ENCODE measurements at regions not wholly inside any gene's neighbourhood (a gene's known extent, or its start where the extent isn't known, plus 50 kb on each side); places are given as distances from the start of the nearest gene placed in this dataset.

GRCh38 chr5:103356350-103357091, 98.0 kb downstream of the MACIR start:
- Histone ChIP-seq H2AFZ (ENCODE audit: low read depth, low read length) (no peak overlapping the region), H3K79me2 (ENCODE audit: control insufficient read depth, insufficient read depth, low read length) (no peaks in the 10 kb centered on the region), H3K36me3 (ENCODE audit: control insufficient read depth in 2 of 2, extremely low read depth in 1 of 2, insufficient read depth in 2 of 2, low read length in 2 of 2) (no peaks in the 10 kb centered on the region), H3K27ac (ENCODE audit: insufficient read depth, low read depth, low read length) (no peak overlapping the region), H3K9me3 (replicated peaks; ENCODE audit: control insufficient read depth, insufficient read depth, low read length) (no peaks in the 10 kb centered on the region), H3K4me2 (ENCODE audit: insufficient read depth, low read length) (no peak overlapping the region), H3K9ac (replicated peaks; ENCODE audit: extremely low read depth, insufficient read depth, low read length) (no peak overlapping the region), H3K9me1 (replicated peaks; ENCODE audit: control insufficient read depth, extremely low read depth, insufficient read depth, low read length) (no peaks in the 10 kb centered on the region), H3K4me1 (ENCODE audit: control insufficient read depth, extremely low read depth, insufficient read depth, low read length) (peaks cover 17% of the 10 kb centered on the region), H4K20me1 (replicated peaks; ENCODE audit: control insufficient read depth, extremely low read depth, insufficient read depth, low read length) (no peaks in the 10 kb centered on the region), H3K4me3 (replicated peaks in 1 of 3; ENCODE audit: insufficient read depth in 1 of 3, low read depth in 1 of 3, low read length in 3 of 3) (no peak overlapping the region), H3K27me3 (ENCODE audit: control insufficient read depth in 2 of 2, insufficient read depth in 2 of 2, low read length in 2 of 2) (no peaks in the 10 kb centered on the region)
- dilution Hi-C loops (cut with MboI; ENCODE audit: extremely low pct_ligation_motif_present, low sequenced_read_pairs): no loop called here
- ChIA-PET POLR2A (no interaction called here), CTCF (interaction anchor here (0.7 to 3.1 kb wide), 5 partner anchors 15 to 98 kb away, joined by 3 to 14 read pairs (median 8); partner anchors contain the start of gene MACIR)
- TF ChIP-seq MYC (IDR thresholded peaks at IDR 0.05; ENCODE audit: low read depth, low read length): no peak
- no peak for TF ChIP-seq MAX (IDR thresholded peaks at IDR 0.05; ENCODE audit: insufficient read depth, insufficient read length)
- TF ChIP-seq FOS (IDR thresholded peaks at IDR 0.05; ENCODE audit: borderline replicate concordance, insufficient read depth, low read length): no peak
- no peak for TF ChIP-seq GATA2 (IDR thresholded peaks at IDR 0.05; ENCODE audit: insufficient read depth, insufficient read length, low read depth, low read length)
- TF ChIP-seq CTCF (IDR thresholded peaks at IDR 0.05; ENCODE audit: extremely low read depth in 1 of 2, insufficient read depth in 1 of 2, low read depth in 1 of 2, low read length in 2 of 2): no peak
- TF ChIP-seq JUN (IDR thresholded peaks at IDR 0.05; ENCODE audit: borderline replicate concordance, insufficient read depth, insufficient read length, low read depth): no peak
- no peak for TF ChIP-seq POLR2AphosphoS5 (IDR thresholded peaks at IDR 0.05; ENCODE audit: insufficient read depth, low read depth, low read length)
- no peak for TF ChIP-seq EZH2 (IDR thresholded peaks at IDR 0.05; ENCODE audit: borderline replicate concordance, low read depth, low read length, severe bottlenecking)
- no peak for TF ChIP-seq POLR2A (IDR thresholded peaks at IDR 0.05; ENCODE audit: low read depth, low read length)
- intact Hi-C loops (cut with micrococcal nuclease): loop anchor here (5.0 kb wide), 1 partner anchor 111 kb away; no protein-coding TSS in a partner anchor
- no peak for DNase-seq (ENCODE audit: low read depth, low spot score)
- FAIRE-seq: peak; percentile 40
- BruUV-seq (replicated peaks): no TSS peak

All from endothelial cell of umbilical vein (primary cell).